Endothelial cell of umbilical vein (primary cell): ENCODE measurements at regions not wholly inside any gene's neighbourhood (a gene's known extent, or its start where the extent isn't known, plus 50 kb on each side); places are given as distances from the start of the nearest gene placed in this dataset.

Experiments used
- BruUV-seq: library from RNA; stranded (reverse); fragments of 400-500 nt; replicated peaks from 2 replicates; lab custom pipeline; 2021; lab: Mats Ljungman, UMichigan
- CTCF ChIA-PET: fragments of 300-600, 350-600 bp; sonication (Branson Sonifier 250); formaldehyde crosslinking; loops from one replicate; lab custom pipeline; 2021; ENCODE audit warnings: antibody characterized with exemption, inconsistent platforms; lab: Charles Lee
- POLR2A ChIA-PET: fragments of 300-600, 350-600 bp; sonication (Branson Sonifier 250); formaldehyde crosslinking; loops from one replicate; lab custom pipeline; 2021; ENCODE audit warnings: antibody characterized with exemption, inconsistent platforms; lab: Charles Lee
- DNase-seq: peaks from one replicate; pipeline ENCODE4 v3.0.0-alpha.2; 2011; ENCODE audit warnings: low read depth, low spot score
- FAIRE-seq: peaks from 2 replicates; lab custom pipeline; 2011; peaks lifted over from hg19 to GRCh38; lab: Jason Lieb, UNC
- H2AFZ ChIP-seq: 2 replicates; pipeline ENCODE4 v1.6.0; 2012; ENCODE audit warnings: low read depth, low read length, control low read depth, inconsistent platforms
- H3K27ac ChIP-seq: 2 replicates; pipeline ENCODE4 v1.5.1; 2011; ENCODE audit warnings: low read depth, mild to moderate bottlenecking, control low read depth, low read length, moderate library complexity; ENCODE audit not compliant: insufficient read depth
- H3K27me3 ChIP-seq, 2 experiments: 2 replicates each; pipeline versions ENCODE4 v1.6.0 to v1.6.1; 2011; ENCODE audit warnings: low read length in 2 of 2, mixed read lengths in 1 of 2; ENCODE audit not compliant: control insufficient read depth in 2 of 2, insufficient read depth in 2 of 2
- H3K36me3 ChIP-seq, 2 experiments: 2 replicates in 1 of 2; 3 replicates in 1 of 2; pipeline ENCODE4 v1.5.1; 2011; ENCODE audit warnings: low read length in 2 of 2, mild to moderate bottlenecking in 1 of 2, moderate library complexity in 1 of 2; ENCODE audit not compliant: control insufficient read depth in 2 of 2, insufficient read depth in 2 of 2; ENCODE audit errors: extremely low read depth in 1 of 2
- H3K4me1 ChIP-seq: 3 replicates; pipeline ENCODE4 v1.5.1; 2011; ENCODE audit warnings: mild to moderate bottlenecking, low read length; ENCODE audit not compliant: control insufficient read depth, insufficient read depth; ENCODE audit errors: extremely low read depth
- H3K4me2 ChIP-seq: 2 replicates; pipeline ENCODE4 v1.6.1; 2011; ENCODE audit warnings: low read length, control low read depth, mixed read lengths; ENCODE audit not compliant: insufficient read depth
- H3K4me3 ChIP-seq, 3 experiments: fragments of 200-600 bp in 1 of 3; sonication (generic), shearing (Covaris generic) in 1 of 3; replicated peaks in 1 of 3; 2 replicates each; pipeline ENCODE4 v1.5.1; 2011 to 2016; ENCODE audit warnings: control low read depth in 3 of 3, low read length in 3 of 3, mild to moderate bottlenecking in 2 of 3, inconsistent platforms in 1 of 3, low read depth in 1 of 3, moderate library complexity in 1 of 3; ENCODE audit not compliant: insufficient read depth in 1 of 3
- H3K79me2 ChIP-seq: 2 replicates; pipeline ENCODE4 v1.6.0; 2012; ENCODE audit warnings: low read length, inconsistent platforms; ENCODE audit not compliant: control insufficient read depth, insufficient read depth
- H3K9ac ChIP-seq: replicated peaks from 2 replicates; pipeline ENCODE3; 2011; ENCODE audit warnings: low read length, control low read depth; ENCODE audit not compliant: insufficient read depth; ENCODE audit errors: extremely low read depth
- H3K9me1 ChIP-seq: replicated peaks from 3 replicates; pipeline ENCODE4 v1.6.0; 2011; ENCODE audit warnings: mild to moderate bottlenecking, low read length; ENCODE audit not compliant: control insufficient read depth, insufficient read depth; ENCODE audit errors: extremely low read depth
- H3K9me3 ChIP-seq: replicated peaks from 2 replicates; pipeline ENCODE4 v1.5.1; 2012; ENCODE audit warnings: low read length, inconsistent platforms; ENCODE audit not compliant: control insufficient read depth, insufficient read depth
- H4K20me1 ChIP-seq: replicated peaks from 2 replicates; pipeline ENCODE3; 2011; ENCODE audit warnings: mild to moderate bottlenecking, low read length; ENCODE audit not compliant: control insufficient read depth, insufficient read depth; ENCODE audit errors: extremely low read depth
- EZH2 ChIP-seq: IDR thresholded peaks from 2 replicates; pipeline ENCODE4 v1.6.1; 2012; ENCODE audit warnings: borderline replicate concordance, low read depth, mild to moderate bottlenecking, moderate library complexity, low read length, inconsistent platforms; ENCODE audit not compliant: severe bottlenecking
- FOS ChIP-seq: IDR thresholded peaks from 2 replicates; pipeline ENCODE4 v1.6.1; 2011; ENCODE audit warnings: mild to moderate bottlenecking, low read length, moderate library complexity, borderline replicate concordance; ENCODE audit not compliant: insufficient read depth
- GATA2 ChIP-seq: IDR thresholded peaks from 2 replicates; pipeline ENCODE4 v1.7.0; 2011; ENCODE audit warnings: low read depth, mild to moderate bottlenecking, moderate library complexity, mixed read lengths, low read length; ENCODE audit not compliant: insufficient read length, insufficient read depth
- JUN ChIP-seq: IDR thresholded peaks from 2 replicates; pipeline ENCODE4 v1.6.1; 2011; ENCODE audit warnings: borderline replicate concordance, low read depth; ENCODE audit not compliant: insufficient read length, insufficient read depth
- MYC ChIP-seq: IDR thresholded peaks from one replicate; pipeline ENCODE4 v1.6.1; 2011; ENCODE audit warnings: mild to moderate bottlenecking, low read depth, low read length
- POLR2A ChIP-seq: IDR thresholded peaks from 2 replicates; pipeline ENCODE4 v1.6.1; 2012; ENCODE audit warnings: low read depth, mild to moderate bottlenecking, control low read depth, low read length
- POLR2AphosphoS5 ChIP-seq: IDR thresholded peaks from 2 replicates; pipeline ENCODE4 v1.6.1; 2012; ENCODE audit warnings: low read depth, mild to moderate bottlenecking, control low read depth, low read length, moderate library complexity; ENCODE audit not compliant: insufficient read depth
- dilution Hi-C: fragments of 300-500 bp; cut with MboI; formaldehyde crosslinking; loops from one replicate; pipeline ENCODE4 v1.15.0; 2019; ENCODE audit warnings: low sequenced_read_pairs; ENCODE audit not compliant: extremely low pct_ligation_motif_present
- intact Hi-C: fragments of 100-400 bp; cut with micrococcal nuclease; formaldehyde crosslinking; loops from one replicate; pipeline ENCODE4 v1.10.0; 2022
- TF ChIP-seq, protein P1 (sequence below): IDR thresholded peaks from 2 replicates; pipeline ENCODE4 v1.6.1; 2011; ENCODE audit not compliant: insufficient read depth, insufficient read length
- TF ChIP-seq, protein P2 (sequence below), 2 donors: IDR thresholded peaks; 1 replicate in 1 of 2; 2 replicates in 1 of 2; pipeline ENCODE4 v1.5.1; 2011; ENCODE audit warnings: low read length in 2 of 2, mild to moderate bottlenecking in 2 of 2, moderate library complexity in 2 of 2, control low read depth in 1 of 2, inconsistent platforms in 1 of 2, low read depth in 1 of 2; ENCODE audit not compliant: insufficient read depth in 1 of 2; ENCODE audit errors: extremely low read depth in 1 of 2

DNA sequence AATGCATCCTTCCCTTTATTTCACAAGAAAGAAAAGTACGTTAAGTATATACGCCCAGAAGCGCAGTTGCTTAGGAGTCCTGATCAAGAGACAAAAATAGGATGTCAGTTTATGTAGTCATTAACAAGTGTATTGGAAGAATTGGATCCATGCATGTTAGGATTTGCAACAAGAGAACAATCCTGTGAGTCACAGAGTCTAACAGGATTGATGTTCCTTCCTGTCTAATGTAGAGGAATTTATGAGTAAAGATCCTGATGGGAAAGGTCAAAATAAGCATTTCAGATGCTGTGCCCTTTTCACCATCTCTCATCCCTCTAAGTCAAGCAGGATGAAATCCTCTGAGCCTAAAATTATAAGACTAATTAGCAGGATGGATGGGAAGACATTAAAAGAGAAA, 406.0 kb upstream of the GRIA1 start:
- no peak for DNase-seq
- Histone ChIP-seq H3K79me2 (no peaks in the 10 kb centered on the region), H2AFZ (no peak overlapping the region), H3K27ac (no peak overlapping the region), H3K27me3 (no peaks in the 10 kb centered on the region), H3K9me1 (no peaks in the 10 kb centered on the region), H3K4me2 (no peak overlapping the region), H3K9ac (no peak overlapping the region), H4K20me1 (no peaks in the 10 kb centered on the region), H3K36me3 (no peaks in the 10 kb centered on the region), H3K4me1 (no peaks in the 10 kb centered on the region), H3K4me3 (no peak overlapping the region), H3K9me3 (no peaks in the 10 kb centered on the region)
- POLR2A ChIA-PET: no interaction called here
- FAIRE-seq: no peak
- intact Hi-C loops (no loop called here), dilution Hi-C loops (no loop called here)
- no TSS peak for BruUV-seq
- TF ChIP-seq FOS: no peak
- TF ChIP-seq JUN: no peak
- TF ChIP-seq, protein P1, sequence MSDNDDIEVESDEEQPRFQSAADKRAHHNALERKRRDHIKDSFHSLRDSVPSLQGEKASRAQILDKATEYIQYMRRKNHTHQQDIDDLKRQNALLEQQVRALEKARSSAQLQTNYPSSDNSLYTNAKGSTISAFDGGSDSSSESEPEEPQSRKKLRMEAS: no peak
- no peak for TF ChIP-seq EZH2
- TF ChIP-seq, protein P2, sequence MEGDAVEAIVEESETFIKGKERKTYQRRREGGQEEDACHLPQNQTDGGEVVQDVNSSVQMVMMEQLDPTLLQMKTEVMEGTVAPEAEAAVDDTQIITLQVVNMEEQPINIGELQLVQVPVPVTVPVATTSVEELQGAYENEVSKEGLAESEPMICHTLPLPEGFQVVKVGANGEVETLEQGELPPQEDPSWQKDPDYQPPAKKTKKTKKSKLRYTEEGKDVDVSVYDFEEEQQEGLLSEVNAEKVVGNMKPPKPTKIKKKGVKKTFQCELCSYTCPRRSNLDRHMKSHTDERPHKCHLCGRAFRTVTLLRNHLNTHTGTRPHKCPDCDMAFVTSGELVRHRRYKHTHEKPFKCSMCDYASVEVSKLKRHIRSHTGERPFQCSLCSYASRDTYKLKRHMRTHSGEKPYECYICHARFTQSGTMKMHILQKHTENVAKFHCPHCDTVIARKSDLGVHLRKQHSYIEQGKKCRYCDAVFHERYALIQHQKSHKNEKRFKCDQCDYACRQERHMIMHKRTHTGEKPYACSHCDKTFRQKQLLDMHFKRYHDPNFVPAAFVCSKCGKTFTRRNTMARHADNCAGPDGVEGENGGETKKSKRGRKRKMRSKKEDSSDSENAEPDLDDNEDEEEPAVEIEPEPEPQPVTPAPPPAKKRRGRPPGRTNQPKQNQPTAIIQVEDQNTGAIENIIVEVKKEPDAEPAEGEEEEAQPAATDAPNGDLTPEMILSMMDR (IDR thresholded peaks at IDR 0.05; ENCODE audit: extremely low read depth in 1 of 2, insufficient read depth in 1 of 2, low read depth in 1 of 2, low read length in 2 of 2): no peak
- no peak for TF ChIP-seq POLR2A
- TF ChIP-seq POLR2AphosphoS5: no peak
- no peak for TF ChIP-seq GATA2
- no peak for TF ChIP-seq MYC
- CTCF ChIA-PET: no interaction called here
